ENCODE measurements at regions not wholly inside any gene's neighbourhood (a gene's known extent, or its start where the extent isn't known, plus 50 kb on each side); places are given as distances from the start of the nearest gene placed in this dataset.

- H3K9me3 Mint-ChIP-seq (ENCODE audit: low read depth, unreplicated experiment) = peaks cover 7% of the 10 kb centered on the region
- H3K4me1 Mint-ChIP-seq (ENCODE audit: low read depth, unreplicated experiment) = no peaks in the 10 kb centered on the region
- no peaks in the 10 kb centered on the region for H3K27me3 Mint-ChIP-seq (ENCODE audit: unreplicated experiment)
- intact Hi-C loops (cut with micrococcal nuclease; ENCODE audit: unreplicated experiment) = no loop called here
- CTCF ChIA-PET = no interaction called here
- no TSS peak for BruUV-seq (replicated peaks)
- DNase-seq = no peak
- H3K36me3 Mint-ChIP-seq (ENCODE audit: insufficient read depth, unreplicated experiment) = no peaks in the 10 kb centered on the region
- no peak overlapping the region for H3K4me3 Mint-ChIP-seq (ENCODE audit: low read depth, unreplicated experiment)
- H3K27ac Mint-ChIP-seq (ENCODE audit: unreplicated experiment) = no peak overlapping the region
- TF ChIP-seq CTCF (IDR thresholded peaks at IDR 0.05; ENCODE audit: unreplicated experiment) = no peak
These were observed 791.2 kb upstream of the ZNF608 start for GRCh38 chr5:125537661-125538060.

- Mint-ChIP-seq H3K27ac (ENCODE audit: unreplicated experiment) (no peak overlapping the region), H3K9me3 (ENCODE audit: low read depth, unreplicated experiment) (peaks cover 7% of the 10 kb centered on the region), H3K4me1 (ENCODE audit: low read depth, unreplicated experiment) (no peaks in the 10 kb centered on the region), H3K27me3 (ENCODE audit: unreplicated experiment) (no peaks in the 10 kb centered on the region), H3K4me3 (ENCODE audit: low read depth, unreplicated experiment) (no peak overlapping the region), H3K36me3 (ENCODE audit: insufficient read depth, unreplicated experiment) (no peaks in the 10 kb centered on the region)
- intact Hi-C loops (cut with micrococcal nuclease; ENCODE audit: unreplicated experiment) = no loop called here
- CTCF ChIA-PET = no interaction called here
- no TSS peak for BruUV-seq (replicated peaks)
- TF ChIP-seq CTCF (IDR thresholded peaks at IDR 0.05; ENCODE audit: unreplicated experiment) = no peak
- no peak for DNase-seq
These were observed 792.0 kb upstream of the ZNF608 start for GRCh38 chr5:125538469-125538868.

GRCh38 chr5:125541085-125541484 lies 794.6 kb upstream of the ZNF608 start:
- Mint-ChIP-seq H3K36me3 (ENCODE audit: insufficient read depth, unreplicated experiment) (no peaks in the 10 kb centered on the region), H3K27ac (ENCODE audit: unreplicated experiment) (no peak overlapping the region)

GRCh38 chr5:125549322-125549911 lies 803.0 kb upstream of the ZNF608 start:
- intact Hi-C loops (cut with micrococcal nuclease; ENCODE audit: unreplicated experiment) = no loop called here
- no peaks in the 10 kb centered on the region for H3K27me3 Mint-ChIP-seq (ENCODE audit: unreplicated experiment)
- peaks cover 12% of the 10 kb centered on the region for H3K4me1 Mint-ChIP-seq (ENCODE audit: low read depth, unreplicated experiment)
- H3K27ac Mint-ChIP-seq (ENCODE audit: unreplicated experiment) = no peak overlapping the region
- CTCF ChIA-PET = no interaction called here
- H3K4me3 Mint-ChIP-seq (ENCODE audit: low read depth, unreplicated experiment) = no peak overlapping the region
- BruUV-seq (replicated peaks) = no TSS peak
- no peak for DNase-seq
- no peak for TF ChIP-seq CTCF (IDR thresholded peaks at IDR 0.05; ENCODE audit: unreplicated experiment)
- H3K36me3 Mint-ChIP-seq (ENCODE audit: insufficient read depth, unreplicated experiment) = no peaks in the 10 kb centered on the region
- no peaks in the 10 kb centered on the region for H3K9me3 Mint-ChIP-seq (ENCODE audit: low read depth, unreplicated experiment)

More at GRCh38 chr5:125541085-125541484, 794.6 kb upstream of the ZNF608 start:
- H3K4me1 Mint-ChIP-seq (ENCODE audit: low read depth, unreplicated experiment) = no peaks in the 10 kb centered on the region
- BruUV-seq (replicated peaks) = no TSS peak
- no peaks in the 10 kb centered on the region for H3K27me3 Mint-ChIP-seq (ENCODE audit: unreplicated experiment)
- no peak overlapping the region for H3K4me3 Mint-ChIP-seq (ENCODE audit: low read depth, unreplicated experiment)
- no peak for DNase-seq
- peaks cover 4% of the 10 kb centered on the region for H3K9me3 Mint-ChIP-seq (ENCODE audit: low read depth, unreplicated experiment)
- intact Hi-C loops (cut with micrococcal nuclease; ENCODE audit: unreplicated experiment) = no loop called here
- CTCF ChIA-PET = no interaction called here
- TF ChIP-seq CTCF (IDR thresholded peaks at IDR 0.05; ENCODE audit: unreplicated experiment) = no peak
